ENCODE measurements at regions not wholly inside any gene's neighbourhood (a gene's known extent, or its start where the extent isn't known, plus 50 kb on each side); places are given as distances from the start of the nearest gene placed in this dataset.

DNA sequence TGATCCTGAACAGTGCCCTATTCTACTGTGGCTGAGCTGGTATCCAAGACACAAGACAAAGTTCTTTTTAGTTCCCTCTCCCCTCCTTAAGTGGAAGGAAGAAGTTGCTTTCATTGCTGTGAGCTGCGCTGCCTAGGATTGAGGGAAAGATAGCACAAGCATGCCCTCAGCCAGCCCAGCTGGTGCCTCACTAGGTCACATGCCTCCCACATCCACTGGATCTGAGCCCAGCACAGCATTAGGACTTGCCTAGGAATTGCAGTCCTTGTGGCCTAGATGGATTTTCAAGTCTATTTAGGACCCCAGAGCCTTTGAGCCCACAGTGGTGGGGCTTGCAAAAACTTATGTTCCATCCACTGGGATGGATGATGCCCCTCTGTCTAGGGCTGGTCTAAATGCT, 214.2 kb downstream of the ZNF248 start:
- no peaks in the 10 kb centered on the region for H4K20me1 ChIP-seq (replicated peaks; ENCODE audit: insufficient read depth)
- ATAC-seq: no peak
- H3K9me3 Mint-ChIP-seq: peaks cover 94% of the 10 kb centered on the region

More for the DNA sequence above, 214.2 kb downstream of the ZNF248 start:
- H3K4me2 ChIP-seq: no peak overlapping the region
- peaks cover 12% of the 10 kb centered on the region for H3K27me3 Mint-ChIP-seq (ENCODE audit: insufficient read depth, low read depth, poor library complexity)
- no peaks in the 10 kb centered on the region for H3K9me2 ChIP-seq (ENCODE audit: insufficient read depth)
- no peak for TF ChIP-seq EZH2 (IDR thresholded peaks at IDR 0.05; ENCODE audit: low read depth, unreplicated experiment)
- TF ChIP-seq ZNF114 (CRISPR knock-in tag; IDR thresholded peaks at IDR 0.05): no peak
- TF ChIP-seq, protein P1, sequence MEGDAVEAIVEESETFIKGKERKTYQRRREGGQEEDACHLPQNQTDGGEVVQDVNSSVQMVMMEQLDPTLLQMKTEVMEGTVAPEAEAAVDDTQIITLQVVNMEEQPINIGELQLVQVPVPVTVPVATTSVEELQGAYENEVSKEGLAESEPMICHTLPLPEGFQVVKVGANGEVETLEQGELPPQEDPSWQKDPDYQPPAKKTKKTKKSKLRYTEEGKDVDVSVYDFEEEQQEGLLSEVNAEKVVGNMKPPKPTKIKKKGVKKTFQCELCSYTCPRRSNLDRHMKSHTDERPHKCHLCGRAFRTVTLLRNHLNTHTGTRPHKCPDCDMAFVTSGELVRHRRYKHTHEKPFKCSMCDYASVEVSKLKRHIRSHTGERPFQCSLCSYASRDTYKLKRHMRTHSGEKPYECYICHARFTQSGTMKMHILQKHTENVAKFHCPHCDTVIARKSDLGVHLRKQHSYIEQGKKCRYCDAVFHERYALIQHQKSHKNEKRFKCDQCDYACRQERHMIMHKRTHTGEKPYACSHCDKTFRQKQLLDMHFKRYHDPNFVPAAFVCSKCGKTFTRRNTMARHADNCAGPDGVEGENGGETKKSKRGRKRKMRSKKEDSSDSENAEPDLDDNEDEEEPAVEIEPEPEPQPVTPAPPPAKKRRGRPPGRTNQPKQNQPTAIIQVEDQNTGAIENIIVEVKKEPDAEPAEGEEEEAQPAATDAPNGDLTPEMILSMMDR (conservative IDR thresholded peaks at IDR 0.05; ENCODE audit: low read depth in 2 of 2): no peak
- TF ChIP-seq, protein P2, sequence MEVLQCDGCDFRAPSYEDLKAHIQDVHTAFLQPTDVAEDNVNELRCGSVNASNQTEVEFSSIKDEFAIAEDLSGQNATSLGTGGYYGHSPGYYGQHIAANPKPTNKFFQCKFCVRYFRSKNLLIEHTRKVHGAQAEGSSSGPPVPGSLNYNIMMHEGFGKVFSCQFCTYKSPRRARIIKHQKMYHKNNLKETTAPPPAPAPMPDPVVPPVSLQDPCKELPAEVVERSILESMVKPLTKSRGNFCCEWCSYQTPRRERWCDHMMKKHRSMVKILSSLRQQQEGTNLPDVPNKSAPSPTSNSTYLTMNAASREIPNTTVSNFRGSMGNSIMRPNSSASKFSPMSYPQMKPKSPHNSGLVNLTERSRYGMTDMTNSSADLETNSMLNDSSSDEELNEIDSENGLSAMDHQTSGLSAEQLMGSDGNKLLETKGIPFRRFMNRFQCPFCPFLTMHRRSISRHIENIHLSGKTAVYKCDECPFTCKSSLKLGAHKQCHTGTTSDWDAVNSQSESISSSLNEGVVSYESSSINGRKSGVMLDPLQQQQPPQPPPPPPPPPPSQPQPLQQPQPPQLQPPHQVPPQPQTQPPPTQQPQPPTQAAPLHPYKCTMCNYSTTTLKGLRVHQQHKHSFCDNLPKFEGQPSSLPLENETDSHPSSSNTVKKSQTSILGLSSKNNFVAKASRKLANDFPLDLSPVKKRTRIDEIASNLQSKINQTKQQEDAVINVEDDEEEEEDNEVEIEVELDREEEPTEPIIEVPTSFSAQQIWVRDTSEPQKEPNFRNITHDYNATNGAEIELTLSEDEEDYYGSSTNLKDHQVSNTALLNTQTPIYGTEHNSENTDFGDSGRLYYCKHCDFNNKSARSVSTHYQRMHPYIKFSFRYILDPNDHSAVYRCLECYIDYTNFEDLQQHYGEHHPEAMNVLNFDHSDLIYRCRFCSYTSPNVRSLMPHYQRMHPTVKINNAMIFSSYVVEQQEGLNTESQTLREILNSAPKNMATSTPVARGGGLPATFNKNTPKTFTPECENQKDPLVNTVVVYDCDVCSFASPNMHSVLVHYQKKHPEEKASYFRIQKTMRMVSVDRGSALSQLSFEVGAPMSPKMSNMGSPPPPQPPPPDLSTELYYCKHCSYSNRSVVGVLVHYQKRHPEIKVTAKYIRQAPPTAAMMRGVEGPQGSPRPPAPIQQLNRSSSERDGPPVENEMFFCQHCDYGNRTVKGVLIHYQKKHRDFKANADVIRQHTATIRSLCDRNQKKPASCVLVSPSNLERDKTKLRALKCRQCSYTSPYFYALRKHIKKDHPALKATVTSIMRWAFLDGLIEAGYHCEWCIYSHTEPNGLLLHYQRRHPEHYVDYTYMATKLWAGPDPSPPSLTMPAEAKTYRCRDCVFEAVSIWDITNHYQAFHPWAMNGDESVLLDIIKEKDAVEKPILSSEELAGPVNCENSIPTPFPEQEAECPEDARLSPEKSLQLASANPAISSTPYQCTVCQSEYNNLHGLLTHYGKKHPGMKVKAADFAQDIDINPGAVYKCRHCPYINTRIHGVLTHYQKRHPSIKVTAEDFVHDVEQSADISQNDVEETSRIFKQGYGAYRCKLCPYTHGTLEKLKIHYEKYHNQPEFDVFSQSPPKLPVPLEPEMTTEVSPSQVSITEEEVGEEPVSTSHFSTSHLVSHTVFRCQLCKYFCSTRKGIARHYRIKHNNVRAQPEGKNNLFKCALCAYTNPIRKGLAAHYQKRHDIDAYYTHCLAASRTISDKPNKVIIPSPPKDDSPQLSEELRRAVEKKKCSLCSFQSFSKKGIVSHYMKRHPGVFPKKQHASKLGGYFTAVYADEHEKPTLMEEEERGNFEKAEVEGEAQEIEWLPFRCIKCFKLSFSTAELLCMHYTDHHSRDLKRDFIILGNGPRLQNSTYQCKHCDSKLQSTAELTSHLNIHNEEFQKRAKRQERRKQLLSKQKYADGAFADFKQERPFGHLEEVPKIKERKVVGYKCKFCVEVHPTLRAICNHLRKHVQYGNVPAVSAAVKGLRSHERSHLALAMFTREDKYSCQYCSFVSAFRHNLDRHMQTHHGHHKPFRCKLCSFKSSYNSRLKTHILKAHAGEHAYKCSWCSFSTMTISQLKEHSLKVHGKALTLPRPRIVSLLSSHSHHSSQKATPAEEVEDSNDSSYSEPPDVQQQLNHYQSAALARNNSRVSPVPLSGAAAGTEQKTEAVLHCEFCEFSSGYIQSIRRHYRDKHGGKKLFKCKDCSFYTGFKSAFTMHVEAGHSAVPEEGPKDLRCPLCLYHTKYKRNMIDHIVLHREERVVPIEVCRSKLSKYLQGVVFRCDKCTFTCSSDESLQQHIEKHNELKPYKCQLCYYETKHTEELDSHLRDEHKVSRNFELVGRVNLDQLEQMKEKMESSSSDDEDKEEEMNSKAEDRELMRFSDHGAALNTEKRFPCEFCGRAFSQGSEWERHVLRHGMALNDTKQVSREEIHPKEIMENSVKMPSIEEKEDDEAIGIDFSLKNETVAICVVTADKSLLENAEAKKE (CRISPR knock-in tag; IDR thresholded peaks at IDR 0.05): no peak
- TF ChIP-seq NANOG (IDR thresholded peaks at IDR 0.05; ENCODE audit: borderline replicate concordance): no peak
- no peak for TF ChIP-seq CREB1 (CRISPR knock-in tag; IDR thresholded peaks at IDR 0.05; ENCODE audit: low read depth)
- no peak for TF ChIP-seq EZH2phosphoT487 (IDR thresholded peaks at IDR 0.05; ENCODE audit: unreplicated experiment)
- no peak for TF ChIP-seq ZNF331 (CRISPR knock-in tag; IDR thresholded peaks at IDR 0.05; ENCODE audit: low read depth)
- no peak overlapping the region for H2AFZ ChIP-seq
- peaks cover 37% of the 10 kb centered on the region for H3K36me3 Mint-ChIP-seq (ENCODE audit: low read depth)
- H3K79me2 ChIP-seq (replicated peaks; ENCODE audit: insufficient read depth): no peaks in the 10 kb centered on the region
- no peaks in the 10 kb centered on the region for H3K4me1 ChIP-seq (ENCODE audit: insufficient read depth)
- H3K4me1 Mint-ChIP-seq: no peaks in the 10 kb centered on the region
- 0 out of 2 replicates have a peak, but pooled peaks cover 5% of the 10 kb centered on the region for H3K36me3 ChIP-seq (ENCODE audit: insufficient read depth)
- no peak overlapping the region for H3K27ac ChIP-seq (ENCODE audit: low read depth)
- no peaks in the 10 kb centered on the region for H3F3A ChIP-seq (replicated peaks; ENCODE audit: low read depth)
- H3K4me3 Mint-ChIP-seq: no peak overlapping the region
- H3K27ac Mint-ChIP-seq: no peak overlapping the region
- H3K4me3 ChIP-seq: no peak overlapping the region
- no peaks in the 10 kb centered on the region for H3K27me3 ChIP-seq (ENCODE audit: insufficient read depth)
- DNase-seq (ENCODE audit: low spot score): no peak
